GM18867 (cell line): ENCODE measurements at regions not wholly inside any gene's neighbourhood (a gene's known extent, or its start where the extent isn't known, plus 50 kb on each side); places are given as distances from the start of the nearest gene placed in this dataset.
"Not testable (repeated sequence)": the region's sequence is repeated elsewhere in the genome, so short reads cannot be mapped to it uniquely, and the experiment has no call there.

Source experiments
- ATAC-seq: cut with Tn5 transposase; IDR thresholded peaks from one replicate; pipeline ENCODE4 v1.9.1; 2021; ENCODE audit warnings: mild to moderate bottlenecking, moderate library complexity; ENCODE audit not compliant: unreplicated experiment

DNA sequence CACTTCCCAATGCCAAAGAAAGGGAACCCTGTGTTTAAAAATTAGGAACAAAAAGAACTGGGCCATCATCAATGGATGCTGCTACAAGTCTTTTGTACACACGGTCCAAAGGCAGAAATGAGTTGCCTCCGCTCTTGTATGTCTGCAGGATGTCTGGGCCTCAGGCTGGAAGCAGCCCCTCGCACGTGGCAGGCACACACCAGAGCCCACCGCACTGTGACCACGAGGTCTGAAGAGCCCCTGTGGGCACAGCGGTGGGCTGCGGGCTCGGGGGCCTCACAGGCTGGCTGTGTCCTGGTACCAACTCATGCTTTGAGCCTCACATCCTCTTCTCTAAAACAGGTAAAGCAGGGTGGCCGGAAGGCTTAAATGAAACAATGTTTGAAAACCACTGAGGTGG lies 309.3 kb downstream of the C16orf95 start:
- ATAC-seq, result no peak

DNA sequence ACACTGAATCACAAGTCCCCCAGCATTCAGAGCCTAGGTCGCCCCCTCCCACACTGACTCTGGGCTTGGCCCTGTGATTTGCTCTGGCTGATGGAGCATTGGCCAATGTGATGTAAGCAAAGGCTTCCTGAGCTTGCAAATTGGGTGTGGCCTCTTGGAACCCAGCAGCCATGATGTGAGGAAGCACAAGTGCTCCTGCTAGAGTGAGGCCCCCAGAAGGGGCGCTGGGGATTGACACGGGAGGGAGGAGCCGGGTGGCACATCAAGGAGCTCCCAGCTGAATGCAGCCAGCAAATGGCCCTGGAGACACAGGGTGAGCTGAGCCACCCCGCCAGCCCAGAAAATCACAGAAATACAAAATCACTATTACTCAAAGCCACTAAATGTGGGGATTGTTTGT lies 308.5 kb downstream of the C16orf95 start:
- no peak for ATAC-seq

DNA sequence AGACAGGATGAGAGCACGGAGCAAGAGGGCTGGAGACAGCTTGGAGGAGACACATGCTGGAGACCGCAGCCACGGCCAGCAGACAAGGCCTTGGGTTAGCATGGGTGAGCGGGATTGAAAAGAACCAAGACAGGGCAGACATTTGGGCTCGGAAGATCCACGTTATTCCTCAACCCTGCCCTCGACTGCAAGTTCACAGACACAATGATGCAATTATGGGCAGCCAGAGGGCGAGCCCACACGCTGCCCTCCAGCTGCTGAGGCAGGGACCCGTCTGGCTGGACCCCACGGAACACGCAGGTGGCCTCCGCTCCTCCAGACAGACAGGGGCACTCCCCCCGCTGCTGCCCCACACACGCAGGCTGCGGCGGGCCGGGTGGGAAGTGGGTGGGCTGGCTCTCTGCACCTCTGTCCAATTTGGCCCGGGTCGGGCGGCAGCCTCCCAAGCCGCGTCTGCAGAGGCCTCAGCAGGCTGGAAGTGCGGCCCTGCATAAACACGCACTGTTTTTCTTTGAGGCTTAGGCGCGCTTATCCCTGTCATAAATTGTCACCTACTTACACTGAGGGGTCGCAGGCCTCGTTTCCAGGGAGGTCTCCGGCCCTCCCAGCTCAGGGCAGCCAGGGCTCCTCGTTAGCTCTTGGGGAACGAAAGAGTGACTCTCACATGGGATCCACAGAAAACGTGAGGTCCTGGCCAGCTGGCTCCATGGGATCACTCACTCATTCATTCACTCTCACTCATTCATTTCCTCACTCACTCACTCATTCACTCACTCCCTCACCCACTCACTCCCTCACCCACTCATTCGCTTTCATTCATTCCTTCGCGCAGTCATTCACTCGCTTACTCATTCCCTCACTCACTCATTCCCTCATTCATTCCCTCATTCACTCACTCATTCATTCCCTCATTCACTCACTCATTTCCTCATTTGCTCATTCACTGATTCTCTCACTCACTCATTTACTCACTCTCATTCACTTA lies 303.9 kb downstream of the C16orf95 start:
- ATAC-seq, result no peak

DNA sequence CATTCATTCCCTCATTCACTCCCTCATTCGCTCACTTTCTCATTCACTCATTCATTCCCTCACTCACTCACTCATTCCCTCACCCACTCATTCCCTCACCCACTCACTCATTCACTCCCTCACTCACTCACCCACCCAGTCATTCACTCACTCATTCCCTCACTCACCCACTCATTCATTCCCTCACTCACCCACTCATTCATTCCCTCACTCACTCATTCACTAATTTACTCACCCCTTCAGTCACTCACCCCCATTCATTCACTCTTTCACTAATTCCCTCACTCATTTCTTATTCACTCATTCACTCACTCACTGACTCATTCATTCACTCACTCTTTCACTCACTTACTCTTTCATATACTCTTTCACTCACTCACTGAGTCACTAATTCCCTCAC lies 303.1 kb downstream of the C16orf95 start:
- no peak for ATAC-seq

DNA sequence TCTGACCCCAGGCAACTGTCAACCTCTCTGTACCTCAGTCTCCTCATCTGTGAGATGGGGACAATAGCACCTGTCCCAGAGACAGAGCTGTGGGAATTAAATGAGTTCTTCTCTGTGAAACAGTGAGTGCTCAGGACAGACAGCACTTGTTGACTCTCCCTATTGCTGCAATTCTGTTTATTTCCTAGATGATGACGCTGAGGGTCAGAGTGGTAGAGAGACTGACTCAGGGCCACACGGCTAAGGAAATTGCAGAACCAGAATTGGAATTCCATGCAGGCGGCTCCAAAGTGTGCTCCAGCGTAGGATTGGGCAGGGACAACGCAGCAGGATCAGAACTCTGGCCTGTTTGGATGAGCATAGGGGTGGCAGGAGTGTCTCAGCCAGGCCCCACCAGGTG lies 302.2 kb downstream of the C16orf95 start:
- ATAC-seq, result no peak

DNA sequence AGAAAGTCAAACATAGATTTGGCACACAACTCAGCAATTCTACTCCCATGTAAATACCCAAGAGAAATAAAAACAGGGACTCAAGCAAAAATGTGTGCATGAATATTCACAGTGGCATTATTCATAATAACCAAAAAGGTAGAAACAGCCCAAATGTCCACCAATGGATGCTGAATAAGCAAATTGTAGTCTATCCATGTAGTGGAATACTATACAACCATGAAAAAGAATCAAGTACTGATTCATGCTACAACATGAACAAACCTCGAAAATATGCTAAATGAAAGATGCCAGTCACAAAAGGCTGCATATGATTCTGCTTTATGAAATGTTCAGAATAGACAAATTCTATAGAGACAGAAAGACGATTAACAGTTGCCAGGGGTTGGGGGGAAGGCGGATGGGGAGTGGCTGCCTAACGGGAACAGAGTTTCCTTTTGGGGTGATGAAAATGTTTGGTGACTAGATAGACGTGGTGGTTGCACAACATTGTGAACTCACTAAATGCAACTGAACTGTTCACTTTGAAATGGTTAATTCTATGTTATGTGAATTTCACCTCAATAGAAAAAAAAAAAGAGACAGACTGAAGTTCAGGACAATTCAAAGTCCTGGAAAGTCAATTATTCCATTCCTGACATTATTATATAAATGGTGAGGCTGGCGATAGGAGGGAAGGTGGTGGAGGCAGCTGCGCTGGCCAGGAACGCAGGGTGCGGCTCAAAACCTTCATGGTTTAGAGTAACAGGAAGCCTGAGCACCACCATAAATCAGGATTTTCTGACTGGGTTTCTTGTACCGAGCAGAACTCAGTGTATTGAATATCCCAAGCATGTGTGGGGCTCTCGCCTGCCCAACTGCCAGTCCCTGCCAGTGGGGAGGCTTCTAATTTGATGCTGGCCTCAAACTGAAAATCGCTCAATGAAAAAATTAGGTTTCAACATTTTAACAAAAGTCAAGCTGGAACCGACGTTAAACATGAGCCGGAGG lies 300.9 kb downstream of the C16orf95 start:
- ATAC-seq, result no peak

DNA sequence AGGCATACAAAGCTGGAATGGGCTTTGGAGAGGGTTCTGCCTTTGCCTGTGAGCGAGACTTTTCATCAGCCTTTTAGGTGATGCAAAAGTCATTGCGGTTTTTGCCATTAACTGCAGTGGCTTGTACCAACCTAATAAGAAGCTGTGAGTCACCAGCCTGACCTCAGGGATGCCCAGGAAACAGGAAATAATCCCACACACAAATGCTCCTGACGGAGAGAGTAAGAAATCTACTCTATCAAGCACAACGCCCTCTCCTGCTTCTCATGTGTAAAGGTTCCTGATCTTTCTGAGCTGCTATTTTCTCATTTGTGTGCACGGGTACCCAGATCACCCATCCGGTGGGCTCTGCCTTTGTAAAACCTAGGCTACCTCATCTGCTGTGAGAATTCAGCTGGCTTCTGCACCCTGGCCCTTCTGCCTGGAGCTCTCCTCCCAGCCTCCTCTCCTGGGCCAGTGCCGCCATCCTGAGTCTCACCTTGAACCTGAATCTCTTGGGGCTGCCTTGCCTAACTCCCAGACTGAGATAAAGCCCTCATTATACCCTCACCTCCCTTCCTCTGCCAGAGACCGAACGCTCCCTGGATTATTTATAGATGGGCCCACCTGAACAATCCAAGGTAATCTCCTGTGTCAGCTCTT lies 299.7 kb downstream of the C16orf95 start:
- no peak for ATAC-seq

DNA sequence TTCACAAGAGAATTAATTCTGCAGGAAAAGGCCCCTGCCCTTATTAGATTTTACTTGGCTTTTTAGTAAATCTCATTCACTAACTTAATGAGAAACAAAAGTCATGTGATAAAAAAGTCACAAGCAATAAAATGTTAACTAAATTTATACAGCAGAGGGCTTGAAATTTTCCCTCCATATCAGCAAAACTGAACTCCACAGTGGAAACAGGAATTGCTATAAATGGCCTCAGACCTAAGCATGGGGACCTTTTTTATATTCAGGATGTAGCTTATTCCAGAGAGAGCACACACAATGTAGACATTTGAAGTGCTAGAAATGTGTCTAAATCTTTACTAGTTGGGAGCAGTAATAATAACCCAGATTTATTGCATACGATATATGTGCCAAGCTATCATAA lies 291.5 kb downstream of the C16orf95 start:
- ATAC-seq, result no peak

DNA sequence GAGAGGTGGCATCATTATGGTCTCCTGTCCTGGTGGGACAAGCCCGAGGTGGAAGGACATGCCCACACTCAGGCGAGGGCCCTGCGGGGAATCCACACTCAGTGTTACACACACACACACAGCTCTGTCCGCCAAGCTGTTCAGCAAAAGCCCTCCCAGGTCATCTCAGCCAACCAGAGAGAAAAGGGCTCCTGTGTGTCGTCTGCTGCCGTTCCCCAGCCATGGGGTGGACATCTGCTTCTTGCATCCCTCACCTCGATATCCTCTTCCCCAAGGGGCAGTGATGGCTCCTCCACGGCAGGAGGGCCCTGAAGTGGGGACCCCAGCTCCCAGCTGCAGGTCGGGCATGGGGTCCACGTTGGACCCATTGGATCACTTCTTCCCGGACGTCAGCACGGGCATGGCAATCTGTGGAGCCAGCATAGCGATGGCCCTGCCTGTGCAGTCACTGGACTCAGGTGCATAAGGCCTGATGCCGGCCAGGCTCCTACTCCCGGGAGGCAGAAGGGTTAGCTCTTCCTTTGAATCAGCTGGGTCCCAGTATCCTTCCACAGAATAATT lies 290.1 kb downstream of the C16orf95 start:
- ATAC-seq, result no peak

DNA sequence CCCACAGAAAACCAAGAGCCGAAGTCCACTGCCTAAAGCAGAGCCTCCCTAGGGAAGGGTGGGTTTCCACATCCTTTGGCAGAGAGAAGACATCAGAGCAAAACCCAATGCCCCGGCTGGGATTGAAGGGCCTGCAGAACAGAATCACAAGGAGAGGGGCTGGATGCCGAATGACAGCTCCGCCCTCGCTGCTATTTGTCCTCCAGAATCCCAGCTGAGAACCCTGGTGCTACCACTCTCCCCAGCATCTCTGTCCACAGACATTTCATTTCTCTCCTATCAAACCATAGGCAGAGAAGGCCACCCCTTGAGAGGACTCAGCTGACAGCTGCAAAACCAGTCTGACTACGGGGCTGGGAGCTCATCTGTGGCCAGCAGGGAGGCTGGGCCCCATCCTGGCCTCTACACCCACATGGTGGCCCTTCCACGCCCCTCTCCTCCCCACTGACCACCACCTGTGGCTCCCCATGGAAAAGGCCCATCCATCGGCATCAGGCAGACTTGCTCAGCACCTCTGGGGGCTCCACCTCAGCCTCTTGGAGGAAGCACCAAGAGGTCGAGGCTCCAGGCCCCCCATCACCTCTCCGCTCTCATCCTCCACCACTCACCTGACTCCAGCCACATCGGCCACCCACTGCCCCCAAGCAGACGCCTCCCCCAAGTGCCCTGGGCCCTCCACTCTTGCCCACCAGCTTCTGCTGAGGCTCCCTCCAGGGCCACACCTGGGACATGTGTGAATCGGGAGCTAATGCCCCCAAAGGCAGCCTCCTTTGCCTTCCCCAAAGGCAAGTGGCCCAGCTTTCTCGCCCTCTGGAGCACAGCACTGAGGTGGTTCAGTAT lies 288.5 kb downstream of the C16orf95 start:
- ATAC-seq, result no peak

DNA sequence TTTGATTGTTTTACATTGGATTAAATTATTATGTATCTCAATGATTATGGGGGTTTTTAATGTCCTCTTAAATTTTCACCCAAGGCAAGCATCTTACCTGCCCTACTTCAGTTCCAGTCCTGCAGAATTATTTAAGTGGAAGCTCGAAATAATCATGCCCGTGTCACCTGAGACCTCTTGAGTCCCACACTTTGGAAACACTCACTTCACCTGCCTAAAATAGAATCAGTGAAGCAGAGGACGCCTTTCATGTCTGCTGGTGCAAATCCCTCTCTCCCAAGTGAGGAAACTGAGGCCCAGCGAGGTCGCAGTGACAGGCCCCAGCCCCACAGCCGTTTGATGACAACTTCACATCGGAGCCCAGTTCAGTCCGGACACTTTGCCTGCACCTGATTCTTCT lies 284.6 kb downstream of the C16orf95 start:
- ATAC-seq, result no peak

DNA sequence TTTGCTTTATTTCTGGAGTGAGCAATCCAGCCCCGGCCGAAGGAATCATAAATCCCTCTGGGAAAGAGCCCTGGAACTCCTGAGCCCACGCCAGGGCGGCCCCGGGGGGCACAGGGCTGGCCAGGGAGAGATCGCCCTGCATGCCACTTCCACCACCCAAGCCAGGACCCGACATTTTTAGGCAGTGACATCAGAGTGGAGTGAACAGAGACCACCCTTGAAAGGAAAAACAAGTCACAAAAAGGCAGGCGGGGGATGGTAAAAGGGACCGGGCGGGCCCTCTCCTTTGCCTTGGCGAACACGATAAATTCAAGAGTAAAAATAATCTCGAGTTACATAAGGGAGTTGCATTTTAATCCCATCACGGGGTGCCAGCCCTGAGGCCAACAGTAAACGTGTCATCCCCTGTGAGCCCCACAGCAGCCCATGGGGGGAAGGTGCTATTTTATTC lies 284.1 kb downstream of the C16orf95 start:
- no peak for ATAC-seq

DNA sequence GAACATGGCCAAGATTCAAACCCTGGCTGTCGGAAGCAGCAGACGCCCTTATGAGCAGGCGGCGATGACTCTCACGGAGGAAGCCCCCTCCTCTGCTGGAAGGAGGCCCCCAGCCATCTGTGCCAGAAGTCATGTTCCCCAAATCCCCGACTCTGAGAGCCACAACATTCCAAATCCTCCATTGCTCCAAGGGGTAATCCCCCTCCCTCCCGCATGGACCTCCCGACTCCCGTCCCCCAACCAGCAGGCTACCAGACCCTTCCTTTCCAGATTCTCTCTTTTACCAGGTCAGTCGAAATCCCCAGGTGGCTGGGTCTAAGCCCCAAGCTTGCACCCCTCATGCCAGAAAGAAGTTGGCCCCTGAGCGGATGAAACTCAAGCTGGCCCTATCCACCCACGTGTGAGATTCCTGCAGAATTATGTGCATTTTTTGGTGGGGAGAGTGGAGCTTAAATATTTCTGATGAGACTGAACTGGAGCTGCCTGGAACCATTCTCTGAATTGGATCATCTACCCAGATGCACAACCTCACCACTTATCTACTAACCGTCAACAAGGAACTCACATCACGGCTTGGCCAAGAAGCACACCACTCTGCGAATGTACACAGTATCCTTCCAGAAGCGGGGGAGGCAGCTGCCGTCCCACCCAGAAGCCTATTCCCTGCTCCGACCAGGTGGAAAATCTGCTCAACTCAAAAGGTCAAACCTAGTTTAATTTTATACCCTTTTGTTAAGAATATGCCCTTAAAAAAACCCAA lies 283.5 kb downstream of the C16orf95 start:
- ATAC-seq, result no peak

DNA sequence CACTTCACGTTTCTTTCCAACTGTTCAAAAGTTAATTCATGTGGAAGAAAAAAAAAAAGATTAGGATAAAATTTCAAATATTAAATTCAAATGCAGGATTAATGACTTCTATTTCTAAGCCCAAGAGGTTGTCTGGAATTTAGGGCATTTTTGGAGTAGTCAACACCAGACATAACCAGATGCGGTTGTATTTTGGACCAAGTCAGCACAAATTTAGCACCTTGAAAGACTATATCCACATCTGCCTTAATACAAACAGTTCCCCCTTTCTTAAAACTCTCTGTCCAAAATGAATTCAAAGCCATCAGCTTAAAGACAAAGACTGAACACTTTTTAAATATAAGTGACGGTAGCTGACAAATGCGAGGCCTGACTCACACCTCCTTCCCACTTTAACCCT lies 282.9 kb downstream of the C16orf95 start:
- no peak for ATAC-seq

DNA sequence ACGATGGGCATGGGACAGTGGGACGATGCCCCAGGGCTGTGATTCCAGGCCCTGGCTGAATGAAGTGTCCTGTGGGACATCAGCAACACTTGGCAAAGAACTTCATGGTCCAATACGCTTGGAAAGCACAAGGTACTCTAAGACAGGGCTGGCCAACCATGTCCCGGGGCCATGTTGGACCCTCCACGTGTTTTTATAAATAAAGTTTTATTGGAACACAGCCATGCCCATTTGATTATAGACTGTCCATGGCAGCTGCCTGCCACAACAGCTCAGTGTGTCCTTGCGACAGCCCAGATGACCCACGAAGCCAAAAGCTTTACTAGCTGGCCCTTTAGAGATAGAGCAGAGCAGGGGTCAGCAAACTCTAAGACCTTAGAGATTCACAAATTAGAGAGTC lies 282.1 kb downstream of the C16orf95 start:
- ATAC-seq, result no peak

DNA sequence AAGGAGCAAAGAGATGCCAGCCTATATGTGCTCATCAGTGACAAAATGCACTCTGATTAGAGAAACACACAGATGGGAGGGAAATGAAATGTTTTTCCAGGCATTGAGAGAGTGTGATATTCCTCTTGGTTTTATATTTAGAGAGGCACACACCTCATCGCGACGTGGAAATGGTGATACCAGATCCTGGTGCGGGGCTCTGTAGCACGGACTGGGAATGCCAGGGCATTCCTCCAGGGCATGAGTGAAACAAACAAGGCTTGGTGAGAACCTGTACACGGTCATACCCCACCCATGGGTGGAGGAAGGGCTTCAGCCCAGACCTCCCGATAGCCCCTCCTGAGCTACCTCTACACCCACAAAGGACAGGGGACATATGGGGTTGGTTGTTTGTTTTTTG lies 280.2 kb downstream of the C16orf95 start:
- no peak for ATAC-seq

DNA sequence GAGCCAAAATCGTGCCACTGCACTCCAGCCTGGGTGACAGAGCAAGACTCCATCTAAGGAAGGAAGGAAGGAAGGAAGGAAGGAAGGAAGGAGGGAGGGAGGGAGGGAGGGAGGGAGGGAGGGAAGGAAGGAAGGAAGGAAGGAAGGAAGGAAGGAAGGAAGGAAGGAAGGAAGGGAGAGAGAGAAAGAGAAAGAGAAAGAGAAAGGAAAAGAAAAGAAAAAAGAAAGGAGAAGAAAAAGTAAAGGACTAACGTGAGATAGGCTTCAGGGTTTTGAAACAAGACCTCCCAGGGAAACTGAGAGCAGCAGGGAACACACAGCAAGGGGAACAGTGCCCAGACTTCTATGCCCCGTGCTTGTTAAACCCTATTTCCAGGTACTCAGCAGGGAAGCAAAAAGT lies 278.7 kb downstream of the C16orf95 start:
- not testable (repeated sequence) for ATAC-seq

DNA sequence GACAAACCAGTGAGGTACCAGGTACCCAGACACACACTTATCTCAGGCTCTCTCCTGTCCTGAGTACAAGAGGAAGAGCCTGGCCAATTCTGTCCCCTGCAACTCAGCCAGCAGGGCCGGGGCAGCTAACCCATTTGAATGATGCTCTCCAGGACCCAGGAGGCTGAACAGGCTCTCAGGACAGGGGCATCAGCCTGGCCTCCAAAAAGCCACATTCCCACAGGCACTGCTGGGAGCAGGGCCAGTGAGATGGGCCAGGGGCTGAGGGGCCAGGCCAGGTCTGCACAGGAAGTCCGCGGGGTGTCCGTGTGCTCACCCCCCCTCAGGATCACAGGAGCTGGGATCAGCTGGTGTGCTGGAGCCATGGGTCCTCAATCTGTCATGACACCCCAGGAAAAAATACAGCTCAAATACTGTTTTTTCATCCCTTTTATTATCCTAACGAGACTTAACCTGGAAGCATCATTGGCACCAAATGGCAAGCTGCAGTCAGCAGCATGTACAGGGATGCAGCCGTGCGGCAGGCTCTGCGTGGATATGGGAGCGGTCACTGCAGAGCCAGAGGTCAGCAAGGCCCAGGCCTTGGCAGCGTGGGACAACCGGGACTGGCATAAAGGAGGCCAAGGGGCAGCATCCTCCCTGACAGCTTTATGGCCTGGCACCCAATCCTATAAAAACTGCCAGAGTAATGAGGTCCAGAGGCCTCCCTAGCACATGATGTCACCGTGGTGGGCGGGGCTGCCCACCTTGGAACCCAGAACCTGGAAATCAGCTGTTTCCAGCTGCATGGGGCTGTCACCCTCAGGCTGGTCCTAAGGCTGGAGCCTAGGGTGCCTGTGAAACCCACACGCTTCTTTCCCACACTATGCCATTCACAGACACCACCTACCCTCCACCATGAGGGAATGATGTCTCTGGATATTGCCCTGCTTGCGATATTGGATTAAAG lies 276.7 kb downstream of the C16orf95 start:
- no peak for ATAC-seq
